Stromal cell of bone marrow (primary cell): ENCODE measurements at regions not wholly inside any gene's neighbourhood (a gene's known extent, or its start where the extent isn't known, plus 50 kb on each side); places are given as distances from the start of the nearest gene placed in this dataset.

Experiments used
- DNase-seq: peaks from one replicate; pipeline ENCODE4 v3.0.0-alpha.2; 2012; ENCODE audit warnings: low read depth

DNA sequence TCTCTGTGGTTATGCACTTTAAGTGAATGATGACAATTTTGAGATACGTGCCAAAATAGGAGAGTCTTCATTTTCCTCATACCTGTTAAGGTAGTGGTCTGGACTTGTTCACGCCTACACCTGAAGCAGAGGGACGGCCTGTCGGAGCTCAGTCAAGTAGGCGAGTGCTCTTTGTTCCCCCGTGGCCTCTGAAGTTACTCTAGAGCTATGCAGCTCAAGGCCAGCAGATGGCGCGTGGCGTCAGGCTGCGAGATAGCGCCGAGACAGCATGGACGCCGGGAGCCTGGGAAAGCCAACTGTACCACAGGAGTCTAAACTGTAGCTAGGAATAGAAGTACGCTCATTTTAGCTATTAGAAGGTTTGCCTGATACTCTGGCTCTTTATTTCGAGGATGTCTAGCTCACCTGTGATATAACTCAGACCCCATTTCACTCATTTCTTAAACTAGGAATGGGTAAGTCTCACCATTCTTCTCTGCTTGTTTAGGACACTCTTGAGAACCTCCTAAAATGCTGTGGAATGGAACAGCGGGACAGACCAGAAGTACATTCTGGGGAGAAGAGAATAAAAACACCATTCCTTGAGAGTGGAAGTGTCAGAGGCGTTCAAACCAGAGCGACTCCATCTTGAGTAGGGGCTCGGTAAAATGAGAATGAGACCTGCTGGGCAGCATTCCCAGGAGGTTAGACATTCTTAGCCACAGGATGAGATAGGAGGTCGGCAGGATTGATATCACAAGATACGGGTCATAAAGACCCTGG lies 267.4 kb upstream of the HMGA2 start:
- peak; percentile 67 for DNase-seq

DNA sequence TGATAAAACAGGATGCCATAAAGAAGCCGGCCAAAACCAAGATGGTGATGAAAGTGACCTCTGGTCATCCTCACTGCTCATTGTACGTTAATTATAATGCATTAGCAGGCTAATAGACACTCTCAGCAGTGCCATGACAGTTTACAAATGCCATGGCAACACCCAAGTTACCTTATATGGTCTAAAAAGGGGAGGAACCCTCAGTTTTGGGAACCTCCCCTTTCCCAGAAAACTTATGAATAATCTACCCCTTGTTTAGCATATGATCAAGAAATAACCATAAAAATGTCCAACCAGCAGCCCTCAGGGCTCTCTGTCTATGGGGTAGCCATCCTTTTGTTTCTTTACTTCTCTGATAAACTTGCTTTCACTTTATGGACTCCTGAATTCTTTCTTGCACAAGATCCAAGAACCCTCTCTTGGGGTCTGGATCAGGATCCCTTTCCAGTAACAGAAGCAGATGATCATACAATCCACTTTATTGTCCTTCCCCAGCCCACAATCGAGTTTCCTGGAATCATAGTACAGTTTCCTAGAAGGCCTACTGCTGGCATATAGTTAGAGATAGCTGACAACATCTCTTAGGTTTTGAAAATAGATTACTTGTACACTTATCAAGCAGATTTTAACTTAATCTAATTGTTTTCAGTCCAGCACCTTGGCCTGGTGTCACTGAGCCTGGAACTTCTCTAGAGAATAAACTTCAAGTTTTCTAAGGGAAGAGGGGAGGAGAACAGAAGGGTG lies 266.7 kb upstream of the HMGA2 start:
- no peak for DNase-seq

DNA sequence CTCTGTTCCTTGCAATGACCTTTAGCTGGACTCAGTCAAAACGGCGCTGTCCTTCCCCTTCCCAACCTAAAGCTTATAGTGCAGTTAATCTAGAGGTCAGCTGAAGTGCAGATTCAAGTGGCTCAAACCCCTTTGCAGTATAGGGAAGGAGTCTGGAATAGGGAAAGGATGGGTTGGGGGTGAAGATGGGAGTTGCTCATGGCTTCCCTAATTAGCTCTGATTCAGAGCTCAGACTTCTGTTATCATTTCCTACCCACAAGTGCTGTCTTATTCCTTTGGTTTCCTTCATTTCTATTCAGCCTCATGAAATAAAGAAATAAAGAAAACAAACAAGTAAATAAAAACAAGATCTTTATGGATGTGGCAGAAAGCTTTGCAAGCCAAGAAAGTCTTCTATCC lies 264.0 kb upstream of the HMGA2 start:
- no peak for DNase-seq

DNA sequence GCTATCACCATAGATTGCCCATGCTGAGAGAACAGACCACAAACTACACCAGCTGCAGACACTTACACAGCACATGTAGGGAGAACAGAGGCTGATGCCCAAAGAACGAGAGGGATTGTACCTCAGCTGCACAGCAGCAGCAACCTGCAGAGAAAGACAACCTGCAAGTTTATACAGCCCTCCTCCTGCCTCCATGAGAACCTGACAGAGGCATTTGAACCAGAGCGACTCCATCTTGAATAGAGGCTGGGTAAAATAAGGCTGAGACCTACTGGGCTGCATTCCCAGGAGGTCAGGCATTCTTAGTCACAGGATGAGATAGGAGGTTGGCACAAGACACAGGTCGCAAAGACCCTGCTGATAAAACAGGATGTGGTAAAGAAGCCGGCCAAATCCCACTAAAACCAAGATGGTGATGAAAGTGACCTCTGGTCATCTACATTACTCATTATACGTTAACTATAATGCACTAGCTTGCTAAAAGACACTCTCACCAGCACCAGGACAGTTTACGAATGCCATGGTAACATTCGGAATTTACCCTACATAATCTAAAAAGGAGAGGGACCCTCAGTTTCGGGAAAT lies 262.4 kb upstream of the HMGA2 start:
- no peak for DNase-seq

DNA sequence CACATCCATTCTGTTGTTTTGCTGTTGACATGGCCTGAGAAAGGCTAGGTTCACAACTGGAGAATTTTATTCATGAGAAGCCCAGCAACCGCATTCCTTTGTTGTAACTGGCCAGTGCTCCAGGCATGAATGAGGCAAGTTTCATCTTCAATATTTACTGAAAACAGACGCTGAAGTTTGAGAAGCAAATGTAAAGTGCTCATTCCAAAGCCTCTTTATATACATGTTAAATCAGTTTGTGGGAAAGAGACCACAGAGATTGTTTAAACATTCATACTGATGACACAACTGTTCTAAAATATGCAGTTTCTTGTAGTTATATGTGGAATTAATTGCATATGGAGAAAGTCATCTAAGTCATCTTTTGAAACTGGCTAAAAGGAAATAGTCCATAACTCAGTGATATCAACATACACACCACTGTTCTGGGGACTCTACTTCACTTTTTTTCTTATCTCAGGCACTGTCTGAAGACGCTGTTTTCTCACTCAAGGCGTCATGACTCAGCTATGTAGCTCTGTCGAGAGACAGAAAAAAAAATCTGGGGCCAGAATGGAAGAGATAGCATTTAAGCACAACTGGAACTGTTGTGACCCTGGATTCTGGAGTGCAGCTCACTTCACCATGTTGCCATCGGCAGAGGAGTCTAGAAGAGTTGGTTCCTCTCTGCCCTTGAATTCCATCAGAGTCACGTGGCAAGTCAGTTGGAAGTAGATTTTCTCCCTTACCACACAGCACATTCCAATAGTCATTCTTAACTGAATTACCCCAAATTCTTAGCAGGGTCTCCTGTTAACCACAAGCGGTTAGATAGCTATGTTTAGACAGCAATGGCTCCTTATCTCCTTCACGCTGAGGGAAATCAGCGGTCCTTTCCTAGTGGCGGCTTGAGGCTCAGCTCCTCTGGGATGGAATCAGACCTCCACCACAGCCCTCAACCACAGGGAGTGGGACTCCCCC lies 258.4 kb upstream of the HMGA2 start:
- peak; percentile 57 for DNase-seq

DNA sequence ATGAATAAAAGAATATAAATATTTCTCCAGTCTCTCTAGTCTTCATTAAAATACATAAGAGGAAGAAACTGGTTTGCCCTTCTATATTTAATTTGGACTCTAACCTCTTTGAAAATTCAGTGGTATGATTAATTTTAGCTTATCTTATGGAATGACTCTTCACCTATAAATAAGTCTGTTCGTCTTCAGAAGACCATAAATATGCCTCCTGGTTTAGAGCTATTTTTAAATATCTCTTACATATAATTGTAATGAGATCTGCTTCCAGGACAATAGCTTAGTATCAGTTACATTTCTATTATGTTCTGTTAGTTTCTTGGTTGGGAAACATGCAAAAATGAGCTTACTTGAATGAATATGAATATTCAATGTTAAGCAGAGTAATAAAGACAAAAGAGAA lies 257.5 kb upstream of the HMGA2 start:
- DNase-seq = no peak

DNA sequence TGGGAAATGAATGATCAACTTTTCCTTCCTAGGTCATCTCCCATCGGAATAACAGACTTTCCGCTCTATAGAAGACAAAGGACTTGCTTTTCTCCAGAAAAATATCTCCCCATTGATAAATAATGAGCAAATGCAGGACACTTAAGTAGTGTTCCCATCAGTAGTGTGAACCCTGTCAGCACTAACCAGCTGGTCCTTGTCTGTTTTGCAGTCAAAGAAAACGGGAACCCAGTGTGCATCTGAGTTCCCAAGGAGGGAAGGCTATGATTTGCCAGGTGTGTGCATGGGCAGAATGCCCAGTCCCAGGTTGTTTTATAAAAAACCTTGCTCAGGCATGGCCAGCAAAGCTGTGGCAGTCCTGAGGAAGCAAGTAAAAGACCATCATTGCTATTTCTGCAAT lies 256.5 kb upstream of the HMGA2 start:
- no peak for DNase-seq

DNA sequence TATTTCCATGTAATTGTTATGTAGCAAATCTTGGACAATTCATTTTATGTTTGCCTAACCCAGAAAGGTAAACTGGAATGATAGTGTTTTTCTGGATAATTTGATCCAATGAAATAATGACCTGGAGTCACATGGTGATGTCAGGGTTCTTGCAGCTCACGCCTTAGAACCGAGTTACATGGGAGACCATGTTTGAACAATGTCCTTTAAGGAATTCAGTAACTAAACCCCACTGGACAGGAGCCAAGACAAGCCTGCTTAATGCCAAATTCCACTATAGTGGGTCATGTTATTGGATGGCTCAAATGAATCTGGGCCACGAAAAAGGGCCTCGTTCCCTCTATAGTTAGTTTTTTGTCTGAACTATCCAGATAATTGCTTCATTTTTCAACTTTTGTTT lies 255.8 kb upstream of the HMGA2 start:
- peak; percentile 59 for DNase-seq

DNA sequence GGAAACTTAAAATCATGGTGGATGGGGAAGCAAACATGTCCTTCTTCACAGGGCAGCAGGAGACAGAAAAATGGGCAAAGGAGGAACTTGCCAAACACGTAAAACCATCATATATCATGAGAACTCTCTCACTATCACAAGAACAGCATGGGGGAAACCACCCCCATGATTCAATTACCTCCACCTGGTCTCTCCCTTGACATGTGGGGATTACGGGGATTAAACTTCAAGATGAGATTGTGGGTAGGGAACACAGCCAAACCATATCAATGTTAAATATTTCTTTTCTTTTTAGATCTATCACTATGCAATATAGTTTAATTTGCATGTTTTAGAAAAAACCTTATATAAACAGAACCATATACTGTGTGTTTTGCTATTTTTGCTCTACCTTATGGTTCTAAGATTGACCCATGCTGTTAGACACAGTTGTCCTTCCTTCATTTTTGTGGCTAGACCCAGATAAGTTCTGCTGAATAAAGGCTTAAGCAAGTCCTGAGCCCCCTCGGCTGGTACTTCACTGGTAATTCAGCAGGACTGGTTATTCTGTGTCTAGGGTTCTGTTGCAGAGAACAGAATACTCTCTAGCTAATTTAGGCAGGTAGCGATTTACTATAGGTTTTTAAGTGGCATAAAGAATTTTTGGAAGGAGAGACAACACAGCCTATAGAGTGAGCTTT lies 253.7 kb upstream of the HMGA2 start:
- no peak for DNase-seq

DNA sequence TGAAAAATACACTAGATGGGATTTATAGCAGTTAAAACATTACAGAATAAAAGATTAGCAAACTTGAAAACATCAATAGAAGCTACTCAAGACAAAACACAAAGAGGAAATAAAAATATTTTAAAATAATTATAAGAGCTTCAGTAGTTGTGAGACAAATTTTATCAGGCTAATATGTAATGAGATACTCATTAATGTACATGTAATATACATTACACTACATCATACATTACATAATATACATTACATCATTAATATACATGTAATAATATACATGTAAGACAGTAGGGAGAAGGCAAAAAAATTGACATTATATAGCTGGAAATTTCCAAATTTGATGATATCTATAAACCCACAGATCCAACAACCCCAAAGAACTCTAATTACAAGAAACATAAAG lies 249.4 kb upstream of the HMGA2 start:
- no peak for DNase-seq

DNA sequence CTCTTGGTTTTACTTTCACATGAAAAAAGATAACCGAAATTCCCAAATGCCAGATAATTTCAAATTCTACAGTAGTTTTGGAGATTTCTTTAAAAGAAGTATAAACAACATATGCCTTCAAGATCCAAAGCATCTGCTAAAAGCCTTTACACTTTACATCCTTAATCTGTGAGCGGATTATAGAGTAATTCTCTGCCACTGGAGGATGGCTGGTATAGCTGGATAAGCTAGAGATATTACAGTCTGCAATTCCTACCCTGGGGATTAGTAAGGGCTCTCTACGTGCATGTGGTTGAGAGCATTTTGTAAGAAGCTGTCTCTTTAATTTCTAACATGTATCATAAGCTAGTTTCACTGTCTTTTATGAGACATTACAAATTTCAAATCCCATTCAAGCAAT lies 240.3 kb upstream of the HMGA2 start:
- no peak for DNase-seq

DNA sequence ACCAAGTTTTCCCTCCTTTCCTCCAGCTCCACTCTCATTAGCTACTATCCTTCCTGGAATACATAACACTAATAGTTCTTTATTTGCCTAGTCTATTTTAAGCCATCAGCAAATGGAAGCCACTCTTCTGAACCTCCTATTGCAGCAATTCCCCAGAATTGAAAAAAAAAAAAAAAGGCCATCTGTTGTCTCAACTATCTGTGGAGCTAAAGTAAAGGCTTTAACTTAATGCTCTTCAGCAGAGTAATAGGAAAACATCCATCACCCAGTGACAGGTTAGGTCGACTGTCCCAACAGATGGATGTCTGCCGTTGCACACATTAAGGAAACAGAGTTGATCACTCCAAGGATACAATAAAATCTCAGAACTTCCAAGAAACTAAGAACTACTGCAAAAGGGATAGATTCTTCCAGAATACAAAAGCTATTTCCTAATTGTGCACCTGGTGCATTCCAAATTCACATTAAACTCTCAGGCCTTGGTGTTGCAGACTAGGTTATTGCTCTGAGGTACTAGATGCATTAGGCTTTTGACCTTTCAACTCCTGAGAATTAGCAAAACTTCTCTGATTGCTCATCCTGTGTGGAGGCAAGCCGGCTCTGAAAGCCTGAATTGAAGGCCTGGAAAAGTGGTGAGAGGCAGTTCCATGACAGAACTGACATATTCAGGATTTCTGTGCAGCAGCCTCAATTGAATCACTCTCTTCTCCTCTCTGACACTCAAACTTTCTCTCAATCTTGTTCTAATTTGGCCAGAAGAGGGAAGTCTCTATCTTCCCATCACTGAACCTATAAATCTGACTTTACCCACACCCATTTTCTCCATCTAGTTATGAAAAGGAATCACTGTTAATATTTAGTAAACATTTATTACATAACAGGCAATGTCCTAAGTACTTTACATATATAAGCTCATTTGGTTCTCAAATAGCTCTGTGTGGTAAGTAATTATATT lies 238.4 kb upstream of the HMGA2 start:
- no peak for DNase-seq

DNA sequence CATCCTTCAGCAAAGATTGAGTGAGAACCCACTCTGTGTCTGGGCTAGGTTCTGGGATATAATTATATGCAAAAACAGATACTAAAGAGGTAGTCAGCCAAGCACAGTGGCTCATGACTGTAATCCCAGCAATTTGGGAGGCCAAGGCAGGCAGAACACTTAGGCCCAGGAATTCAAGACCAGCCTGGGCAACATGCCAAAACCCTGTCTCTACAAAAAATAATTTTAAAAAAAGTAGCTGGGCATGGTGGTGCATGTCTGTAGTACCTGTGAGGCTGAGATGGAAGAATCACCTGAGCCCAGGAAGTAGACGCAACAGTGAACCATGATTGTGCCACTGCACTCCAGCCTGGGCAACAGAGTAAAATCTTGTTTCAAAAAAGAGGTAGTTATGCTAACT lies 237.5 kb upstream of the HMGA2 start:
- no peak for DNase-seq

DNA sequence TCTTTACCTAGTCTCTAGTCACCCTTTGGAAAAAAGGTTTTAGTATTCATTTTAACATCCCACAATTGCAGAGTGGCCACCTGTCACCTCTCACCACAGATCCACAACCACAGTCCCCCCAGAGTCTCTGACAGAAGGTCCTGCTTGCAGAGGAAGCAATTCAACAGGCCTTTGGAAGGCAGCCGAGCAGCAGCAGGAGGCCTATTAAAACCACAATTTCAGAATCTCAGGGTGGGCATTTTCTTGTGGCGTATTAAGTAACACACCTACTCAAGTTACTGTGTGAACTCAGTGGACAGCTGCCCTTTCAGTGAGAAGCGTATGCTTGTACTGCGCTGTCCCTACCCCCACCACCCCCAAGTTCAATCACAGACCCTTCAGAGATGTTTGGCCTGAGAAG lies 234.0 kb upstream of the HMGA2 start:
- no peak for DNase-seq

DNA sequence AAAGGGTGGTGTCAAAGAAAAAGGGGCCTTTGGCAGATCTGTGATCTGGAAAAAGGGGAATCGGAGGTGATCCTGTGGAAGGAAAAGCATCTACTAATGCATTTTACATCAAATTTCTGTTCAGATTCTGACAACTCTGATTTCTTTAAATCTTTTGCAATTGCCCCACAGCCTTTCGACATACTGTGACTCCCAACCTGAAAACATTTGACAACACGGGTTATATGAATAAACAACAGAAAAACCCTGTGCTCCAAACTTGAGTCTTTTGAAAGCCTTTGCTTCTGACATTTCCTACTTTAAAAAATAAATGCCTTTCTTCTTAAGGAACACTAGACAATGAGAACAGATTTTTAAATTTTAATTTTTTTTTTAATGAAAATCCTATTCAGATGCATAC lies 231.9 kb upstream of the HMGA2 start:
- DNase-seq = no peak

DNA sequence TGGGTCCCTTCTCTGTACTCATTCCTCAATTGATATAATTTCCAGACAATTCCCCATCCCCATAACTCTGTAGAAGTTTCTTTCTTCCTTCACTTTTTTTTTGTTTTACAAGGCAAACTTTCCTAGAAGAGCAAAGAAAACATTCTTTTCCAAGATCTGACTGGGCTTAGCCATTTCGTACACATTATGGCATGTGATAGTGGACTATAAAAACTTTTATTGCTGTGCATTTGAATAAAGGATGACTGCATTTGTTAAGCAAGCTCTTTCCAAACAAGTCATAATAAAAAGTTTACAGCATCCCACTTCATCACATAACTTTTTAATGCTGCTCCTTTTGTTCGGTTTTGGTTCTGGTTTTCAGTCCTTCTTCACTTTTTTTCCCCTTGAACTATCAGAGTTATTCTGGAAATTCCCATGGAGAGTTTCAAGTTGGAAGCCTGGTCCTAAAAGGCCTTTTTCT lies 231.0 kb upstream of the HMGA2 start:
- no peak for DNase-seq

DNA sequence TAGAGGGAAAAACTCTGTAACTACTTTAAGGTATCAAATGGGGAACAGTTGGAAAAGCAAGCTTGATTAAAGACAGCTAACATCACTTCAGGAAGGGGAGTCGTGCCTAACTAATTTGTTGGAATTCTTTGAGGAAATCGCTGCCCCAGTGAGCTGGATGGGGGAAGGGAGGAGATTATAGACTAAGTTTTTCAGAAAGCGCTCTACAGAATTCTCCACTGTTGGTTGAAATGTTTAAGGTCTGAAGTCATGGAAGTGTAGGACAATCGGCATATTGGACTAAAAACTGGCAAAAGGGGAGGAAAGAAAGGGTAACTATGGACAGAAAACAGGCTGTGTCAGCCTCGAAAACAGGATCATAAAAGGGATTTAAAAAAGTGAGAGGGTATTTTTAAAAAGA lies 229.9 kb upstream of the HMGA2 start:
- no peak for DNase-seq

DNA sequence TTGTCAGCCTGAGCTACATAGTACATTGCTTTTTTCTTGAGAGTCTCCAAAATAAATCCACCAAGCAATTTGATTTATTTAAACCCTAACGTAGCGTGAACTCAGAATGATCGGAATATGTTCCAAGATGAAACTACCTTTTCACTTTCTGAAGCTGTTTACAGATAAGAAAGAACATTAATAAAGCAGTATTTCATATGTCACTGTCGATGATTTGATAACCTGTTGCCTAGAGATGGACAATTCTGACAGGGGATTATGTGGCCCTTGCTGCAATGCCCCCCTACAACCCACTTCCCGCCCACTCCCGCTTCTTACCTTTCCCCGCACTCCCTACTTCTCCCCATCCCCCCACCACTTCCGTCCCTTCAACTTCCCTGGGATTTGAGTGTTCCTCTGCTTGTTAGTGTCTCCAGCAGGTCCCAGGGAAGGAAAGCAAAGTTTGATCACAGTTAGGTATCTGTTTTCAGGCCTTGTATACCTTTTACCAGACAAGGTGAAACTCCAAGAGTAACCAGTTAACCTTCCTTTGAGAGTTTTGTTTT lies 229.2 kb upstream of the HMGA2 start:
- no peak for DNase-seq

DNA sequence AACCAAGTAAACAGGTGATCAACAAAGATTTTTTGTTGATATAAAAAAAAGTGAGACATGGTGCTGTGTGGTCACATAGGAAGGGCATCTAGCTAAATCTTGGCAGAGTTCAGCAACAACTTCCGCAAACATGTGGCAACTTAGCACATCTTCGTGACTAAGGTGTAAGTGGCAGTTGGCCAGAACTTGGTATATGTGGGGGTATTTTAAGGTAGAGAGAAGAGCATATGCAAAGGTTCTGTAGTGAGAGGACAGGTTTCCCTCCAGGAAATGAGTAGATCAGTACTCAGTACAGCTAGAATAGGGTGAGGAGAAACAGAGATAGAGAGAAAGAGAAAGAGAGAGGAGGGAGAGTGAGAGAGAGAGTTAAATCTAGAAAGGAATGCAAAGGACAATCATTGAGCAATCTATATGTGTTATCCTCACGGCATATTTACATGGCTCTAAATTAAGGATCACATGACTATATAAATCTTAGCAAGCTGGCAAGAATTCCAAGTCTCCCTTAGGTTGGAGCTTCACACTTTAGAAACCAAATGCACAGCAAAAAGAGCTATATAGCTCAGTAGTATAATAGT lies 227.7 kb upstream of the HMGA2 start:
- DNase-seq = no peak

DNA sequence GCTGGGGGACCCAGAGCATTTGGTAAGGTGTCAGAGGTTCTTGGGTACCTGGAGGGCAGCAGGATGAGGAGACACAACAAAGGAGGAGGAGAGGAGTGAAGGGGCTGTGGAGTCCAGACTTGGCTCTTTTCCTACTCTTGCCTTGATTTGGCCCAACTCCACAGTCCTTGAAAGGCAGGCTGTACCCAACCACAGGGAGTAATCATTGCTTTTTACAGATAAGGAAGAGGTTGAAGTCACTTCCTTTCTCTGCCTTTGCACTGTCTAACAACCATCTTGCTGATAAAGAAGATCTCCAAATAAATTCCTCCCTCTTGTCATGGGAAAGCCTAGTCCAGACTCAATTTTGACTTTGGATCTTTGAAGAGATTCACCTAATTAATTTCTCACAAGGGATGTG lies 226.8 kb upstream of the HMGA2 start:
- no peak for DNase-seq
